ENCODE measurements at regions not wholly inside any gene's neighbourhood (a gene's known extent, or its start where the extent isn't known, plus 50 kb on each side); places are given as distances from the start of the nearest gene placed in this dataset.
"Not testable (repeated sequence)": the region's sequence is repeated elsewhere in the genome, so short reads cannot be mapped to it uniquely, and the experiment has no call there.

DNA sequence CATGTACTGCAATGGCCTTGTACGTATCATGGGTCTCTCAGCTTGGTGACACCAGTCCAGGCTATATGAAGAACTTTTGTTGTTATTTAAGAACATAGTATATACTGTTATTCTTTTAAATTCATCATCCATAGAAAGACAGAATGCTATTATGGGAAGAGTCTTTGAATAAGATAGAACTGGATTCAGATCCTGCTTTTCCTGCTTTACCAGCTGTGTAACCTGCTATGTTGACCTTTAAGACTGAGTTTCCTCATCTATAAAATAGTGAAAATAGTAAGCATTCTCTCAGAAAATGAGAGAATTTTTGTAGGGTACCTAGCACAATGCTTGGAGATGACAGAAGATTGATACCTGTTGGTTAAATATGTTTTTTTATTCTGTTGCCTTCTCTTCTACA lies 204.1 kb upstream of the TBL1XR1 start:
- DNase-seq: no peak

DNA sequence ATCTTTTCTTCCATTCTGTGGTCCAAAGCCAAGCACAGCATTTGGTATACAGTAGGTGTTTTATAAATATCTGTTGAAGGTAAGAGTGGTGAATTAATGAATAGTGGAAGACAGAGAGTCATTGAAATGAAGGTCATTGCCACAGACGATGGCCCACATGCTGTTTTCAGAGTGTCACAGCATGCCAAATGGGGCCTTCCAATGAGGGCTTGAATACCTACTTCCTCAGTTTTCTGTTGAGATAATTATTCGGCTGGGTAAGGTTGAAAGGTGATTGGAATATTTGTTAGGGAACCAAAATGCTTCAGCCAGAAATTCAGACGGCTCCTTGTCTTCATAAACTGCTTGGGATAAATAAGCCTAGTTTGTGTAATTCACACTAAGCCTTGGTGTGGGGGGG lies 205.3 kb upstream of the TBL1XR1 start:
- DNase-seq: no peak

DNA sequence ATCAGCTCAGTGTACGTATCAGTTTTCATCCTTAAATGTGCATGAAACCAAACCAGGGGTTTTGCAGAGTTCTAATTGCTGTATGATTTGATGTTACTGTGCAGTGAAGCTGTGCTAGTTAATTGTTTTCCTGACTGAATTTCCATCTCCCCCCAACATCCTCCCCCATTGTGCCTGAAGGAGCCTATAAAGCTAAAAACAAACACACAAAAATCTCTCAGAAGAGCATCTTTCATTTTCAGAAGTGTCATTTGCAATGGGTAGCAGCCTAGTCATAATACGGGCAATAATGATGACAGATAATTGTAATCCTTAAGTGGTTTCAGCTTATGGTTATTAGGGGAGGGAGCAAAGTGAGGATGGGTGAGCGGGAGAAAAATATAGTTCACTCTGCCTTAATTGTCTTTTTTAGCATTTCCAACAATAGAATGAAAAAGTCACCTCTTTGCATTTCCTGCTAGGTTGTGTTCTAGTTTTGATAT lies 207.9 kb upstream of the TBL1XR1 start:
- no peak for DNase-seq

DNA sequence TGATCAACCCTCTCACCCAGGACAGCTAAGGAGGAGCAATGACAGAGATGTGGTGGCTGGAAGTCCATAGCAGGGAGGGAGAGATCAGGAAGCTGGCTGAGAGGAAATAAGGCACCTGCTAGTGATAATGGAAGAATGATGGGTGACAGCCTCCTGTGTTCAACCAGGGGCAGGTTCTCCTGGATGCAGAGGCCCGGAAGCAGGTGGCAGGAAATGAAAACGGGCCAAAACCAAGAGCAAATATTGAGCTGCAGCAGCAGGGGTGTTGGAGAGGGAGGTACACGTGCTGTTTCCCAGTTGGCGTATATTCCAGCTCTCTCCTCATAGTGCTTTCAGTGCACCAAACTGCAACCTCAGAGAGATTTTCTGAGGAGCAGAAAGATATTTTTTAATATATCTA lies 213.4 kb upstream of the TBL1XR1 start:
- no peak for DNase-seq

DNA sequence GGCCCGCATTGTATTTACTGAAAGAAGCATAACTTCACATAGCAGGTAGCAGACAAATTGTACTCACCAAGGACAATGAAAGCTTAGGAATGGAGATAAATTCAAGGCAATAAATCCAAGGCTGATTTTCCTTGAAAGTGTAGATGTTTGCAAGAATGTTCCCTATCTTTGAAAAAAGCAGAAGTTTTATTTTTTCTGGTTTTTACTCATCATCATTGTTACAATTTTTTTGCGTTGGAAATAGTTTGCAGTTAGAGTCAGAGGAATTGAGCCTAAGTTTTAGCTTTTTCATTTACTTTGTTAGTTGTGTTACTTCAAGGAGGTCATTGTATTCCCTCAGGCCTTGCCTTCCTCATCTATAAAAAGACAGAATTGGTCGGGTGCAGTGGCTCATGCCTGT lies 213.9 kb upstream of the TBL1XR1 start:
- no peak for DNase-seq

DNA sequence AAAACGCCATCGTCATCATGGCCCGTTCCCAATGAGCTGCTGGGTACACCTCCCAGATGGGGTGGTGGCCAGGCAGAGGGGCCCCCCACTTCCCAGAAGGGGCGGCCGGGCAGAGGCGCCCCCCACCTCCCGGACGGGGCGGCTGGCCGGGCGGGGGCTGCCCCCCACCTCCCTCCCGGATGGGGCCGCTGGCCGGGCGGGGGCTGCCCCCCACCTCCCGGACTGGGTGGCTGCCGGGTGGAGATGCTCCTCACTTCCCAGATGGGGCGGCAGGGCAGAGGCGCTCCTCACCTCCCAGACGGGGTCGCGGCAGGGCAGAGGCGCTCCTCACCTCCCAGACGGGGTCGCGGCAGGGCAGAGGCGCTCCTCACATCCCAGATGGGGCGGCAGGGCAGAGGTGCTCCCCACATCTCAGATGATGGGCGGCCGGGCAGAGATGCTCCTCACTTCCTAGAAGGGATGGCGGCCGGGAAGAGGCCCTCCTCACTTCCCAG lies 215.4 kb upstream of the TBL1XR1 start:
- DNase-seq: not testable (repeated sequence)

DNA sequence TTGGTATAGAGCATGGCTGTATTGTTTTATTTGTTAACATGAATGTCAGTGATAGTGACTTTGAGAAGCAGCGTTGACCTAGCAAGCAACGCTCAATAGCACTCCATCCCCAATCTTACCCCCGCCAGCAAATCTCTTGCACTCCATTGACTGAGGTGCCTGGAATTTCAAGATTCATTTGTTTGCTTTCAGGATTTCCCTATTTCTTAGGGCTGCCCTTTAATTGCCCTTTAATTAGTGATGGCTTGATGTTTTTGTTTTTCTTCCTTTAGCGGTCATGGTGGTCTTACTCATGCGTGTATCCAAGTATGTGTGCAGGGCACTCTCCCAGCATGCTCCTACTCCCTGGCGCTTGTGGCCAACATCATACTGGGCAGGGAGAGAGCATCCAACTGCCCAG lies 216.8 kb upstream of the TBL1XR1 start:
- DNase-seq: no peak

DNA sequence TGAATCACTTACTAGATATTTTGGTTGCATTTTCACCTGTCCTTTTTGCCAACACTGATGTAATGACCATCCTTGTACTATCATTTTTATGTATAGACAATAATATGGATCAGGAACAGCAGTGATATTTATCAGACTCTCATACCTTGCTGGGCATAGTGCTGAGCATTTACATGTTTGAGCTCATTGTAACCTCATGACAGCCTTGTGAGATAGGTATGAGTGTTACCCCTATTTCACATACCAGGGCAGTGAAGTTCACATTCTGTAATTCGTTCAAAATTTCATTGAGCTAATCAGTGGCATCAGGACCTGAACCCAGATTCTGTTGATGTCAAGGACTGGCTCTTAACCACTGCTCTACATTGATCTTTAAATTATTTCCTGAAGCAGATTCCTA lies 221.5 kb upstream of the TBL1XR1 start:
- no peak for DNase-seq

DNA sequence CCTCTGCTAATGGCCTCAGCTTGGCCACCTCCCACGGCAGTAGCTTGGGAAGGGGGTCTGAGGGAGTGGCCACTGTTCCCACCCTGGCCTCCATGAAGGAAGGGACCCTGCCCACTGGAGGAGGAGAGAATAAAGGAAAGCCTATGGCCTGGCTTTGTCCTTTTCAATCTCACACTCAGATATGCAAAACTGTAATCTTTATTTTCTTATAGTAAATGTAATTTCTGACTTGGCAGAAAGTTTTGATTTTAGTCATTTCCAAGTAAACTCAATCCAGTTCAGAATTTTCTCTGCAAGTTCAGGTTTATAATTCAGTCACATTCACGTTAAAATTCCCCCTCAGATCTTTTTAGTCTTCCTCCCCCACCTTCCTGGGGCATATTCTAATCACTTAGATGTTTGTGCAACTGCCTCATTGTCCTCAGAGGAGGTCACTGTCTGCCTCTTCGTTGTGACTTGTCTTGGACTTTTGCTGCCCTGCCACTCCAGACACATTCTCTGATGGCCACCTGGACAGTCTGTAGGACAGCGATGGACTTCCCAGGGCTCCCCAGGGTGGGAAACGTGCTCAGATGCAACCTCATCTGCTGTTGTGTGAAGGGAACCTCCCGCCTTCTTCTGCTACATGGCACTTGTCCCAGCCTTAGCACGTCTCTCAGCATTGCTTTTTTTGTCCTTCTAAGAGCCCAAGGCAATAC lies 222.8 kb upstream of the TBL1XR1 start:
- no peak for DNase-seq

DNA sequence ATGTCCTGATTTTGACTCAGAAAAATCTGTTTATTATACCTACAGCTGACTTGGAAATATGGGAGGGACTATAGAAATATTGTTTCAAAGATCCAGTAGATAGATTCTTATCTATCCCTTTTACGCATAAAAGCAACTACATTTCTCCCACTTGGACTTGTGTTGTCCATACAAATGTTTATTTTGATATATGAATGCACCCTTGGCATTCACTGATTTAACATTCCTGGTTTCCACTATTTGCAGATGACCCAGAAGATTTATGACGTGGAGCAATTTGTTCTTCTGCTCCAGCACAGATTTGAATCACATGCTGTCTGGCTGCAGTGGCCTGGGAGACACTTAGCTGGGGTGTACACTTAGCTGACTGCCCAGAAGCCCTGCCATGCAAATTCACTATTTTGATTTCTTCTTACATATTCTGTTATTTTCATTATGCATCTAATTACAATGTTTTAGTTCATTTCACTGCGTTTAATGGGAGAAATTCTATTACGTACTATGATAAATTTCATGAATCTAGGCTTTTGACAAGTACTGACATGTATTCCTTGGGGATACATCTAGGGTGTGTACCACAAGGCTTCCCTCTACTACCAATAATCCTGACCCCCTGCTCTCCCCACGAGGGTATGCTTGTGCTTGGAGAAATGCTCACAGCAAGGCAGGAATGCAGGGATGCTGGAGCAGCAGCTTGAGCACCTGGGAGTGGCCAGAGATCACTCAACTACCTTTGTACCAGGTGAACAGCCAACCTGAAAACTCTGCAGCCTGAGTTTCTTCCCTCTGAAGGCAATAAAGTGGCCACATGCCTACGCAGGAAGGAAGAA lies 223.6 kb upstream of the TBL1XR1 start:
- DNase-seq: no peak

DNA sequence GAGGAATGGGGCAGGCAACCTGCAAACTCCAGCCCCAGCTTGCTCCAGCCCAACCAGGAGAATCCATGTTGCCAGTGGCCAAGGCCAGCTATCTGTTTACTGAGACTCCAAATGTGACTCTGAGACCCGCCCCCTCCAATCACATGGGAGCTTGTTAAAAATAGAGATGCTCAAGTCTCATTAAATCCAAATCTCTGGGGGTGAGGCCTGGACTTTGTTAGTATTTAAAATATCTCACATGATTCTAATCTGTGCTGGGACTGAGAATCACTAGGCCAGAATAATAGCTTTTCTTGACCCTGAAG lies 224.2 kb upstream of the TBL1XR1 start:
- no peak for DNase-seq

DNA sequence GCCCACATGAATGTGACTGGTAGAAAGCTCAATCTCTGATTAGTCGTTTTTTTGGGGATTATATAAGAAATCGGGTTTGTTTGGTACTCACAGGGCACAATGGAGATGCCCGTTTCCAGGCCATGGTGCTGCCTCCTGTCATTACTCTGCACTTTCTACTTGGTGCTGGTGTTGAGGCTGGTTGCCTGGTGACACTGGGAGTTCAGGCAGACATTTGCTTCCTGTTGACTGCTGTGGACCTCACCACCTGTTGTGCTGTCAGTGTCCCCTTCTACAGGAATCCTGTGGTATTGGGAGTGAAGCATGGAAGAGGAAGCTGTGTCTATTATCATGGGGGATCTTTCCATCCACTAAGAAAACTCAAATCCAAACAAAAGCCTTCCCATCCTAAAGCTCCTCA lies 227.2 kb upstream of the TBL1XR1 start:
- no peak for DNase-seq

DNA sequence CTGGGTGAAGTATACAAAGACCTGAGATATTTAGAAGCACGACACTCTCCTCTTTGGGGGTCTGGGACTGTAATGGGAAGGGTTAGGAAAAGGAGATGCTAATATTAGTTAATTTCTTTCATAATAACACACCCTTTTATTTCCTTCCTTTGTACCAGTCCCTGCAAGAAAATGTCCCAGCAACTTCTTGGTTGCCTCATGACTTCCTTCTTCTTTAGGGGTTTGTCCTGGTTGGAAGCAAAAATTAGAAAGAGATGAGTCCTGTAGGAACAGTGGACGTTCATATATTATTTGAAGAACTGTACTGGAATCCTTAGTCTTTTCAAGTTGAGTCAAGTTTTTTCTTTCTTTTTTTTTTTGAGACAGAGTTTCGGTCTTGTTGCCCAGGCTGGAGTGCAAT lies 227.8 kb upstream of the TBL1XR1 start:
- DNase-seq: no peak

DNA sequence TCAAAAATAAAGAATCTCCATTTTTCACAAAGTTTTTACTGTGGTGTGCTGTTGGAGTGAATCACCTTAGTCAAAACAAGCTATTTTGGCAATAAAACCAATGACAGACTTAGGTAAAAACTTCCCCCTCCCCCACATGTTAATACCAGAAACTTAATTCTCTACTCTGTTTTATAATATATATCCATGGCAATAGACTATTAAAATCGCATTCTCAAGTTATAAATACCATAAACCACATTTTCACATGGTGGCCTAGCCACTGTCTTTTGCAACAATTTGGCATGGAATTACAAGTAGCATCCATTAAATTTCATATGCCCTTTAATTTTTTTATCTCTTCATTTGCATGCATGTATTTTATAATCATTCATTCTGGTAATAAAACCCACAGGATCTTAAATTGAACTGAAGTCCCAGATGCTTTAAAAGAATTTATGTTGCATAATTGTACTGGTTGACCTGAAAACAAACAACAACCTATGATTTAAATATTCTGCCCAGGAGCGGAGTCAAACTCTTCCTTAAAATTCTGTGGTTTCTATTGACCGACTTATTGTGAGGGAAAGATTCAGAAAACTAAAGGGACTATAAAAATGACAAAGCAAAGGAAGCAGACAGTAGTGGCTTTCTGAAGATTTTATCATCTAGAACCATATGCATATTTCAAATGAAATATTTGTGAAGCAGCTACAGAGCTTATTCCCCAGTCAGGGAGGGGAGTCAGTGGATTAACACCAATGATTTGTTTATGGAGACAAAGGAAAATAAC lies 229.0 kb upstream of the TBL1XR1 start:
- no peak for DNase-seq

DNA sequence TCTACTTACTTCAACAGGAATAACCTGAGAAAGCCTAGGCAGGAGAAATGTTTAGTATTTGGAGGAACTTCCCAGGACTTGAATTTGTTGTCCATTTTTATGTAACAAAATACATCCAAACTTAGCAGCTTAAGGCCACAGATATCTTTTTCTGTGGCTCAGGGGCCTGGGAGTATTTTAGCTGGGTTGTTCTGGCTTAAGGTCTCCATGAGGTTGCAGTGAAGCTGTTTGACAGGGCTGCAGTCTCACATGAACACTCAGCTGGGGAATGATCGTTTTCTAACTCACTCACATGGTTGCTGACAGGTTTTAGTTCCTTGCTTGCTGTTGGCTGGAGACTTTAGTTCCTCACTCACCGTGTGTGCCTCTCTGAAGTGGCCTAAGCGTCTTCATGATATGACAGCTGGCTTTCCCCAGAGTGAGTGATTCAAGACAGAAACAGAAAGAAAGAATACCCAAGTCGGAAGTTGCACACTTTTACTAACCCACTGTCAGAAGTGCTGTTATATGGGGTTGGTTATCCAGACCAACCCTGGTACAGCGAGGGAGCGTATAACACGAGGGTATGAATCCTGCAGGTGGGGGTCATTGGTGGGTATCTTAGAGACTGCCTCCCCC lies 229.7 kb upstream of the TBL1XR1 start:
- DNase-seq: peak; percentile 80

DNA sequence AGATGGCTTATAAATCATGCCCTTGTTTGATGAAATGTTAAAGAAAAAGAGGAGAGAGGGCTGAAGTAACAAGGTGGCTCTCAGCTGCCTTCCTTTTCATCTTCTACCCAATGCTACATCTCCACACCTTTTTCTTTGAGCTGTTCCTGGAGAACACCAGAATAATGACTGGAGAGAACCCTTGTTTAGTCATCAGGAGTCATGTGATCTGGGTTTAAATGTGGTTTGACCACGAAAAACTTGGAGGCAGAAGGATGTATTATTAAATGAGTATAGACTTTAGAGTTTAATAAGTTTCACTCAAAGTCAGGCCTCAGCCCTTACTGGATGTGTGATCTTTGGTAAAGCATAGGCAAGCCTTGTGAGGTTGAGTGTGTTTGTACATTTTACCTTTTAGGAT lies 230.3 kb upstream of the TBL1XR1 start:
- no peak for DNase-seq

DNA sequence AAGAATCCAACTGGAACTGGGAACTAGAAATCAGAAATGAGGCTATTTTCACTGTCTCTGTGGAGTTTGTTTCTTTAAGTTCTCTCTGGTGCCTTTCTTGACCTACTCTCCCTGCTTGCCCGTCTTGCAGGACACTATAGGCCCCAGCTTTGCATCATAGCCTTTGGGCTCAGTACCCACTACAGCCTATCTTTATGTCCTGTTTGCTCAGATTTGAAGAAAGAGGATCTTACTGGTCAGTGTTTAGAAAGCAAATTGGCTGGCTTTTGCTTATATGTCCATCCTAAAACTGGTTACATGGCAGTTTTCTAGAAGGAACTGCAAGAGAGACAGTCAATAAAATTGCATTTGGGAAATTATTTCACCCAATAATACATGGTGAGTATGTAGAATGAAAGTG lies 231.8 kb upstream of the TBL1XR1 start:
- no peak for DNase-seq

DNA sequence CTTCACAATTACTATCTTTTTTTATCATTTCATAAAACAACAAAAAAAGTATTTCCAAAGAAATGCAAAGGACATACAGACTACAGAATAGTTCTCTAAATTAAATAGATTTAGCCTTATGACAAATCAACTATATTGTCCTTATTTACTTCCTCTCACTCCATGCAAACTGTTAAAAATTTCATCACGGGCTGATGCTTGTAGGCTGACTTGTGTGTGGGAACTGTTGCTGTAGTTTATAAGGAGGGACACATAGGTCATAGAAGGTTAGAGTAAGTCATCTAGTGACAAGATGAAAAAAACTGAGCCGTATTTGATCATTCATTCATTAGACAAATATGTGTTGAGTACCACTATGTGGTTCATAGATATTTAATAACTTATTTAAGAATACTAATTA lies 232.5 kb upstream of the TBL1XR1 start:
- no peak for DNase-seq

DNA sequence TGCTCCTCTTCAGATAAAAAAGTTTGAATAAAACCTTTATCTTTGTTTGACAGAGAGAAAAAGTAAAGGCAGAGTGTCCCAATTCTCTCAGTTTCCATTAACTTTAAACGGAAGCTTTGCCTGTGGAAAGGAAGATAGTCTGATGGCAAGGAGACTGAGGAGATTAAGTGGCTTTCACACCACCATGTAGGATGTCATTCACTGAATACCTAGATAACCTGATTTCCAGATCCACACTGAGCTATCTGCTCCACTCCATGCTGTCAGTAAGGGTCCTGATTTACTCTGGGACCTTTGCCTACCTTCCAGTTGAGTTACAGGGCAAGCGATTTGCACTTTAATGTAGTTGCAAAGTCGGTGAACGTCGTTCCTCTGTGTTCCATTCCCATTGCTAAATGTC lies 233.4 kb upstream of the TBL1XR1 start:
- no peak for DNase-seq

DNA sequence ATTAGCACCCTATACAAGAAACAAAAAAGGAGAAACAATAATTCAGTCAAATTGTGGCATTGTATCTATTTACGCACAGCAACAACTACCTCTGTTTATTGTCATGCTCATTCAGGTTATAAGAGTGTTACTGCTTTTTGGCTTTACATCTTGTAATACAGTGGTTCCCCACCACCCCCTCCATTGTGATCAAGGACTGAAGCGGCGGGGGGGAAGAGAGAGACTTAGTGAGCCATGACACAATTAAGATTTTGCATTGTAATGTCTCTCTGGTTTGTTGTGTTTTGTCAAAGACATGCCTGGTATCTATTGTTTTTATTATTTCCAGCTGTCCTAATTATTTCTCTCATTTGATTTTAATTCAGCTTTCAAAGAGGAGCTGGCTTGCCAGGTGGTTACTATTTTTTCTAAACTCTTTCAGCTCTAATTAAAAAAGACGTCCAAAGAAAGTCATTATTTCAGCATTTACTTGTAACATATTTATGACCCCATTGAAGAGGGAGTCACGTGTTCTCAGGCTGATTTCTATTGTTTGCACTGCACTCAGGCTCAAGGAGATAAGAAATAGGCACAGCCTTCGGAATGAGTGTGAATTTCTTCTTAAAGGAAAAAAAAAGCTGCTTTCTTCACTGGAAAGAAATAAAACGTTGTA lies 234.4 kb upstream of the TBL1XR1 start:
- DNase-seq: no peak

DNA sequence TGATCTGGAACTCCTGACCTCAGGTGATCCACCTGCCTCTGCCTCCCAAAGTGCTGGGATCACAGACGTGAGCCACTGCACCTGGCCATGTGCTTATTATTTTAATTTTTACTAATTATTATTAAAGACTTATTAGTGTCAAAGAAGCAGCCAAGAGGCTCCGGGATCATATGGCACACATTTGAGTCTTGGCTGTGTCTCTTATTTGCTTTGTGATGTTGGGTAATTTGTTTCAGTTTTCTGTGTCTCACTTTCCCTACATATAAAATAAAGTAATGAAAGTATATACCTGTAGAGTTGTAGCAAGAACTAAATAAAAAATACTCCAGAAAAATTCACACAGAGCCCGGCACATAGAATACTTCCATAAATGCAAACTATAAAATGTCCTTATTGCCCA lies 238.0 kb upstream of the TBL1XR1 start:
- no peak for DNase-seq

DNA sequence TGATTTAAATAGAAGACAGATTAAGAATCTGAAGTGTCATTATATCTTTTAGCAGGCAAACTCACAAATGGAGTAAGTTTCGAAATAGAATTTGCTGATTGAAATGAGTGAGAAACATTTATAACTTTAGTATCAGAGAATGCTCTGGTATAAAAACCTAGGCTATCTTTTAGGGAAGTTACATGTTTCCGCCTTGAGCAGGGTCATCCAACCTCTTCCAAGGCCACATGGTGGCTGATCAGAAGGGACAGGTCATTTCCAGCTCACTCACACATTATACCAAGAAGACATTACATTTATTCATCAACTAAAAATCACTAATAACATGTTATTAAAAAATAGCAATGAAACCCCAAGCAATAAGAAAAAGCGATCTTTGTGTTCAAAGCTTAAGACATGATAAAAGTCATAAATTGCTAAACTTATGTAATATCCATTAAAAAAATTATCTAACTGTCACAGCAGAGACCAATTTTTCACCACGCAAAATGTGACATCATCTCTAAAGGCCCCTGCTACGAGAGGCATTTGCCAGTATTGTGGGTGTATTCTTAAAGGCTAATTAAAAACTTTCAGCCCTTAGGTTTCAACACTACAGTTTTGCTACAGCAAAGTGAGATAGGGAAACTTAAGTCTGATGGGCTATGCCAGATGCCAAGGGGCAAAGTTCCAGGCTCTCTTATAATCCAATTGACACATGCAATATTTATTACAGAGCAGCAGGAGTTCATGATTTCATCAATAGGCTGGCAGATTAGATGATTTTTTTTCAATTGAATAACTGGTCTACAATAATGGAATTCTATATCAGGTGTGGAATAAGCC lies 240.4 kb upstream of the TBL1XR1 start:
- DNase-seq: no peak
